Dedifferentiated amniotic fluid mesenchymal stem cell (primary cell): ENCODE measurements at regions not wholly inside any gene's neighbourhood (a gene's known extent, or its start where the extent isn't known, plus 50 kb on each side); places are given as distances from the start of the nearest gene placed in this dataset.

Source experiments
- DNase-seq: peaks from one replicate; pipeline ENCODE4 v3.0.0-alpha.2; 2016; ENCODE audit errors: extremely low spot score

DNA sequence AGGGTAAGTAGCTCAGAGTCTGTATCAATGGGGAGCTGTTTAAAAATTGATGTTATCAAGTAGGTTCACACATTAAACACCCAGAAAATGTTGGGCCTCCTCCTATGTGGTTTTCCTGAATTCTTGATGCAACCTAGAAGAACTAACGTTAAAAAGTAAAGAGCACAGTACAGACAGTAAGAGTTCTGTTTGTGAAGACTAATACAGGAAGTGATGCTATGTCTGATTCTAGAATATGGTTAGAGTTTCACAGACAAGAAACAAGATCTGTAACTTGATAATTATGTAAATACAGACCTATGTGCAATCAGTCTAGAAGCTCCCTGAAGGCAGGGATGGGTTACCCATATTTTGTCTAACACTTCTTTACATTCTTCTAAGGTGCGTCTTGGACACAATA, 214.9 kb upstream of the BTG1 start:
- no peak for DNase-seq

DNA sequence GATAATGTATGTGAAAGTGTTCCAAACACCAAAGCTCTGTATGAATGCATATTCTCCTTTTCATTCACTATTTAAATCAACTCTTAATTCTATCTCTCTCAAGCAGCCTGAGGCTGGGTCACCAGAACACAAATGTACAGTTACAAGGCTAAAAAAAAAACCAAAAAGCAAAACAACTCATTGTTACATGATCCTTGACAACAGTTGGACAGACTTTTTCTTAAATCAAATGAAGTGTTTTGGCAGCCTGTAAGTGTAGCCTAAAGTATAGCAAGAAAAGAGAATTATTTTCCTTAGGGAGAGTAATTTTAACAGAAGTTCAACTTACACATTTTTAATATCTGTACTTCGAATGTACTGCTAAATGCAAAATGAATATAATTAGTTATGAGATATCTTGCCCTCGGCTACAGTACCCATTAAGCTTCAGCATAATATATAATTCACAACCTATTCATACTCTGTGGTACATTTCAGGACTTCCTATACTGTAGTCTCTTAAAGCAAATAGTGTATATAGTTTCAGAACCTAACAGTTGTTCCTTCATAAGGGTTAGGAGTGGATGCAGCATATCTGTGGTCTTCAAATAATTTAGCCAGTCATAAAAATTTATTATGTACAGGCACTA, 214.0 kb upstream of the BTG1 start:
- no peak for DNase-seq

DNA sequence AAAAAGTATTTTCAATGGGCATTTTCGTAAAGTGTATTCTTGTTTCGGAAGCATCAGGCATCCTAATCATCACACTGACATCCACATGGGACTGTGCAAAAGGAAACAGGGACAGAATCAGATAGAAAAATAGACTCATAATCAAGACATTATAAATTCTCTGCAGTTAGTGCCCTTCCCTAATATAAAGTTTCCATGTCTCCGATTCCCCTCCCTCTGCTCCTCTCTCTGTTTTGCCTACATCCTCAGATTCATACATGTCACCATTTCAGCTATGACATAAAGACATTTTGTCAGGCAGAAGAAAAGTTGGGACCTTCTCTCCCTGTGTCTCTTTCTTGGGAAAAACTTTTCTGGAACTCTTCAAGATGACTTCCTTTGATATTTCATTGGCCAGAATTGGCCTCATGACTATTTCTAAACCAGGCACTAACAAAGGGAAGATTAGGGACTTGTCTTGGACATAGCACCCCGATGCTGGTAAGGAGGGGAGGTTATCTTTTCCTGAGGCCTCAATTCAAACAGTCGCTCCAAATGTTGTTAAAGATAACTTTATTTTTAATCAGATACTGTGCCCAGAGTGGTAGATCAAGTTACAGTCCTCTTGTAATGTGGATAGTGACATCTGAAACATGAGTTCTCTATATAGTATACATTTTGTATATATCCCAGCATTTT, 212.1 kb upstream of the BTG1 start:
- DNase-seq, result no peak

DNA sequence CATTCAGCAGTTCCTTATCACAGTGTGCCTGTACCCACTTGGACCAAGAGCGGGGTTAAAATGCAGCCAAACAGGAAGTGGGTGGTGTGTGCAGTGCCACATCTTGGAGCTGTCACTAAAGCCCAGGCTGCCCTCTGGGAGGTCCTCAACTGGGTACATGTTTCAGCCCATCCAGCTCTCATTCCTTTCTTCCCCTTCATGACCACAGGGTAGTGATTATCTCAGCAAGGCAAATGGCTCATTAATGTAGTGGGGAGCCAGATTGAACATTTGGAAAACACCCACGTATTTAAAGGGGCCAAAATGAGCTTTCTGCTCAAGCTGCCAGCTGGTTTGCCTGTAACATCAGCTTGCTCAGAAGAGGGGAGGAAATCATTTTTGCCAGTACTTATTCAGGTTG, 210.8 kb upstream of the BTG1 start:
- DNase-seq, result no peak

DNA sequence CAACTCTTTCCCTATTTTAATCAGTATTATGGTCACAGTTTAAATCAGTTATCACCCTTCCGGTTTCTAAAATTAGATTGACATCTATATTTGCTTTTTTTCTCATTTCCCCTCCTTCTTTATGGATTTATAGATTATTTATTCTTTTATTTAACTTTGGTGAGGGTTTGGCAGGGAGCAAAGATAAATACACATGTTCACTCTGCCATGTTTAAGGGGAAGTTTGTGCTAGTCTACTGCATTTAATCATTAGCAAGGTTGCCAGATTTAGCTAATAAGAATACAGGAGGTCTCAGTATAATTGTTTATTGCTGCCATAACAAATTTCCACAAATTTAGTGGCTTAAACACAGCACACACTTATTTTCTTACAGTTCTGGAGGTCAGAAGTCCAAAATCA, 204.0 kb upstream of the BTG1 start:
- DNase-seq, result no peak

DNA sequence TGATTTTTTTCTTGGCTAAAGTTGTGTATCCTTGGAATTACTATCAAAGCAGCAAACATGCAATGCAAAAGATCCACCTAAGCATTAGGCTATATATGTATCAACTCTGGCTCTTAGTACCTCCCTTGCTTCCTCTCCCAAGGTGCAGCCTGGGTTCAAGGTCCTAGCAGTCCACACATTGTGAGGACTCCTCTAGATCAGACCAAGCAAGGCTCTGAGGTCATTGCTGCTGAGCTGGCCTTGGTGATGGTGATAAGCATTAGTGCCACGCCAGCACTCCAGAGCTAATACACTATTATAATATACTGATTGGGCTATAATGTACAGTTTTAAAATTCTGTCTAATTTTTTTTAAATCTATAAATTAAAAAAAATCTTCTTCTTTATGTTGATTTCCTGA, 196.9 kb upstream of the BTG1 start:
- no peak for DNase-seq

DNA sequence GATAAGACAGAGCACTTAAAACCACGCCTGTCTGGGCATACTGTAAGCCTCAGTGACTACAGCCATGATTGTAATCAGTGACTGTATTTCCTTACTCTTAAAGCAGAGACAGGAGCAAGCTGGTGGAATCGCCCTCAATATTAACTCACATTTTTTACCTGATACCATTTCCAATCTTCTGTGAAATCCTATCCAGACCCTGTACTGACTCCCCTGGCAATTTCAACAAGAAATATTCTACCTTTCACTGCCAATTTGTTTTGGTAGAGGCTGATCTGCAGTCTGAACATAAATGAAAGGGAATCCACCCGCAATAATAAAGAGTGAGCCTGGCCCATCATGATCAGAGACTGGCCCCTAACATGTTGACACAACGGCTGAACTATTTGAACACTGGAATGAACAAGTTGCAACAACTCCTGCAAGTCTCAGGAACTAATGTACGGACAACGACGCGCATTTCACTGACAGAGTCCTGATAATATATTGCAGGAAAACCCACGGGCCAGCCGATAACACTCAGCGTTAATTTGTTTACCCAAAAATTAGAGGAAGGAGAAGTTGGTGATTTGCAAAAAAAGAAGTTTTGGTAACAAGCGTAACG, 195.5 kb upstream of the BTG1 start:
- no peak for DNase-seq

DNA sequence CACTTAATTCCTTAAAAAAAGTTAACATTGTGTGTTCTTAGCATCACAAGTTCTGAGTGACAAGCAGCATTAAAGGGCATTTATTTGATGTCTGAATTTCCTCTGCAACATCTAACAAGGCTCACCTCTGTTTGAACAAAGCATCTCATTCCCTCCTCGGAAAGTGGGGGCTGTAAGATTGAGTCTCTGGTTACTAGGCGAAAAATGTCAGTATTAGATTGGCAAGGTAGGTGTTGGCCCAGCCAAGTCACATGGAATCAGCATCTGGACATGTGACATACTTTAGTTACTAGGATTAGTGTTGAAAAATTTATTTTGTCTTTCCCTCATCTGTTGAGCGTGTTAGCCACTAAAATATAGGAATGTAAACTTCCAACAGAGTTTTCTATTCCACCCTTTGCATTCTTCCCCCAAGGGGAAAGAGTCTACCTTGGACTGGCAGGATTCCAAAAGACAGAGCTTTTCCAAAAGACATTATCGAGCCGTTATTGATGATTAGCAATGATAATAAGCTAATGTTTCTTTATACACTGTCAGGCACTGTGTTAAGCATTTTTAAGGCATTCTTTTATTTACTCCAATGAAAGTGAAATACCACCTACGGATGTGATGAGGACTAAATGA, 194.9 kb upstream of the BTG1 start:
- no peak for DNase-seq

DNA sequence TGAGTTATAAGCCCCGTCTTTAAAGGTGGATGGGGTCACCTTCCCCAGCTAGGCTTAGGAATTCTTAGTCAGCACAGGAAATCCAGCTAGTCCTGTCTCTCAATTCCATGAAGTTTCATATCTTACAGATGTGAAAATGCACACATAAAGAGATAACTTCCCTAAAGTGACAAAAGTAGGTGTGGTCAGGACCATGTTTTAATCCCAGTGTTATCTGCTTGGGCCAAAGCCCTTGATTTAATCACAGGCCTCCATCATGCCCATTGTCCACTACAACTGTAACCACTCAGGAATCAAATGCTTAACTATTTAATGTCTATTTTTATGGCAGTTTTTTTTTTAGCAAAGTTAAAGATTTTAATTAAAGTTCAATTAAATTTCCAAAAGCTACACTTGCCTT, 194.4 kb upstream of the BTG1 start:
- DNase-seq, result no peak

DNA sequence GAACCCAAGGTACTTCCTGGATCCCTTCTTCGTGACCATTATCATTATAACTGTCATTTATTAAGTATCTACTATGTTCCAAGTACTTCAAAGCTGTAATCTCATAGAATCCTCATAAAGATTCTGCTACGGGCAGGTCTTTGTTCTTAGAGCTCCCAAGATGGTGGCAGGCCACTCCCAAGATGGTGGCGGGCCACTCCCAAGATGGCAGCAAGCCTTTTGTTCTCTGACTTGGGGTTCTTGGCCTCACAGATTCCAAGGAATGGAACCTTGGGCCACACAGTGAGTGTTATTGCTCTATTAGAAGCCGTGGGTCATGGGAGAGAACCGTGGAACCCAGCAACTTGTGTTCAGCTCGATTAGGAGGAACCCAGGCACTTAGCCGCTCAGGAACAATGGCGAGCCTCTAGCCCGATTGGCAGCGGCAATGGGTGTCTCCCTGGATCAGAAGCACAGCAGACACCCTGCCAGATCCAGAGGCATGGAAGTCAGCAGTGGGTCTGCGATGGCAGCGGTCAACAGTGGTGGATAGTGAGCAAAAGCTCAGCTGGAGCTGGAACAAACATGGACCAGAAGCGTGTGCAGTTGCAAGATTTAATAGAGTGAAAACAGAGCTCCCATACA, 193.7 kb upstream of the BTG1 start:
- DNase-seq, result no peak

DNA sequence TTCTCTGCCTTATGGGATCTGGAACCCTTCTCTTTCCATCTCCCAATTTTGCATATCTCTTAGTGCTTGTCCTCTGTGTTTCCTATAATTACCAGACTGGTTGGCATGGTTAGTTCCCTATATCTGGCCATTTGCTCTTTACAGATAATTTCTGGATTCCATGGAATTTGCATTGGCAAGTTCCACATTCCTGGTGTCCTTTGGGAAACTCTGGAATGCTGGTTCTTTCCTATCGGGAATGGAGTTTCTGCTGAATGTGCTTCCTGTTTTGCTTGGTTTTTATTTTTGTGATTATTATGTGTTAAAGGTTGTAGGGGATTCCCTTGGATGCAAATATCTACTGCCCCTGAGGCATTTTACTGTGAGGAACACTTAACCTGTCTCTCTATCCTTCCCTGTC, 193.0 kb upstream of the BTG1 start:
- DNase-seq, result no peak

DNA sequence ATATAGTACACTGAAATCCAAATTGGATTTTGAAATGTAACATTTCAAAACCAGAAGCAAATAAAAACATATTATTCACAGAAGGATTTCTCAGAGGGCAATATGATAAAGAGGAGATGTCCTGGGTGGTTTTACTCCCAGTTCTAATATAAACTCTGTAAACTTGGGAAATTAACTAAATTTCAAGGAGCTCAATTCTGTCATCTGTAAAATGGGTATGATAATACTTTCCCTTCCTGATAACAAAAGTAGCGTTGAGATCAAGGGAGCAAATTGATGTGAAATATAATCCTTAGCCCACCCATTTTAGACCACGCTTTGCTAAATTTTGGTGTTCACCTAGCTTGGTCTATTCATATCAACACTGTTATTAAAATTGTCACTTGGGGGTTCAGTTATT, 192.5 kb upstream of the BTG1 start:
- DNase-seq, result no peak

DNA sequence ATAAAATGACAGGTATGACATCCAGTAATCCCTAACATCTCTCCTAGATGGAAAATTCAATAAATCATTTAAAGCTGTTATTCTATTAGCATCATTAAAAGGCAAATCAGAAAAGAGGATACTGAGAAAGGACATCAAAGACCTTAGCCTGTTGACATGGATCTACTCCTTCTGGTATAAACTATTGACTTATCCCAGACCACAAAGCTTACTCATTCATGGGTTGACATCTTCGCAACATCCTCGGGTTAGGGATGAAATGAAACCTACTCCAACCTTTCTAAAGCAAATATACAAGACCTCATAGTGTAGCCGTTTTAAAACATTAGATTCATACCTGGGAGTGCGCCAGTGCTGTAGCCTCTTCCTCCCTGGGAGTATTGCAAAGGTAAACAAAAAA, 191.5 kb upstream of the BTG1 start:
- no peak for DNase-seq

DNA sequence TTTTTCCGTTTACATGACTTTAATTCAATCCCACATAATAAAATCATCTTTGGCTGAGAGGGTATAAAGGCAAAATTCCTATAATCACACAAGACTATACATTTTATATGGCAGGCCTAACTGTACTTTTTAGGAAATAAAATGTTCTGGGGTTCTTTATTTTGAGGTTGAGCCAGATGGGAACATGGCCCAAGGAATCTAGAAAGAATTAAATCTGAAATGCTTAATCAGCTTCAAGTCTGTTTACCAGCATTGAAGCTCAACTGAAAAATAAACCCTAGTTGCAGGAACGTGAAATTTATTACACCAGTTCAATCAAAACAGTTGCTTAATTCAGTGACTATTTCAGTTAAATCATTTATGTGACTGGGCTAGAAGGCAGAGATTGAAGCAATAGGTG, 191.0 kb upstream of the BTG1 start:
- DNase-seq, result no peak

DNA sequence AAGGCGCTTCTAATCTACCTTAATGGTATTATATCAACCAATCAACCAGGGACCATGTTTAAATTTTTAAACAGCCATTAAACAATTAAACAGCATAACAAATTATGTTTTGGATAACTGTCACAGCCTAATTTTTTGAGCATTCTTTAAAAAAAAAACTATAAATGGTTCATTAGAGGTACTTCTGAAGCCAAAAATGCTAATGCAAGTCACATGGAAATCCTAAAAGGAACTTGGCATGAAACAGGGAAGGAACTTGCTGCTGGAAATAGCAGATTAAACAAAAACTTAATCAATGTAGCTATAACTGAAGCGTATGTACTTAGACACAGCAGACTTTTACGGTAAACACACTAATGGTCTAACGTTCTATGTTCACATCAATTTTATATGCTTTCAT, 190.2 kb upstream of the BTG1 start:
- DNase-seq, result no peak

DNA sequence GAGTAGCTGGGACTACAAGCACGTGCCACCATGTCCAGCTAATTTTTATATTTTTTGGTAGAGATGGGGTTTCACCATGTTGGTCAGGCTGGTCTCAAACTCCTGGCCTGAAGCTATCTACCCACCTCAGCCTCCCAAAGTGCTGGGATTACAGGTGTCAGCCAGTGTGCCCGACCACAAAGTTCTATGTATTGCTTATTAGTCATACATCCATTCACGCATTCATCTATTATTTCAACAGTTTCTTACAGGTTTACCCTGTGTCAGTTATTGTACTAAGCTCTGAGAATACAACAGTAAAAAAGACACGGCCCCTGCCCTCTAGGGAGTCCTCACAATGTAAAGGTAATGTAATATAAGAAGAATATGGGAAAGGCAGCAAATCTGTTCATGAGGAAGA, 188.9 kb upstream of the BTG1 start:
- no peak for DNase-seq

DNA sequence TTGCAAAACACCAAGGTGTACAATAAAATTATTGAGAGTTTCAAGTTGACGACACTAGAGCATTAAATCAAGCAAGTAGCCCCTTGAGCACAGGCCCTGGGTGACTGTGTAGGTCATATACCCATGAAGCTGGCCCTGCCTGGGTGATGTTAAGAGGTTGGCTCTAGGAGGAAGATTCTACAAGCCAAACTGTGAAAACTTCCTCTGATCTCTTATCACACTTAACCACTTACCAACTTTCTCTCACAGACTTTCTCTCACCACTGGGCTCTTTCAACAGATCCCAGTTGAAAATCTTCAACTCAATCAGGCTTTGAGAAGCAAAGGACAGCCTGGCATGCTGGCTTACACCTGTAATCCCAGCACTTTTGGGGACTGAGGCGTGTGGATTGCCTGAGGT, 186.9 kb upstream of the BTG1 start:
- DNase-seq, result no peak

DNA sequence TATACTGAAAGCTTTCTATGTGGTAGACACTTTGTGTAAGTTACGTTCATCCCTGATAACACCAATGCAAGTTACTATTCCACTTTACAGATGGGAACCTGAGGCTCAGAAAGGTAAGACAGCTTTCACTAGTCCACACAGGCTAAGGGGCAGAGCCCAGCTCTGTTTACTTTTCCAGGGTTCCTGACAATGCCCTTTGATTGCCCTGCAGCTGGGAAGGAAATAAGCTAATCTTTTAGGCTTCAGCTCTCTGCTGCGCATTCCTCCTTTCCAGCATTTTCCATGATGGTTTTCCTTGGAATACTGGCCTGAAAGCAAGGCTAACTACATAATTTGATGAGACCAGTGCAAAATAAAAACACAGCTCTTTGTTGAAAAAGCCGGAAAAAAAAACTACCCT, 185.7 kb upstream of the BTG1 start:
- no peak for DNase-seq

DNA sequence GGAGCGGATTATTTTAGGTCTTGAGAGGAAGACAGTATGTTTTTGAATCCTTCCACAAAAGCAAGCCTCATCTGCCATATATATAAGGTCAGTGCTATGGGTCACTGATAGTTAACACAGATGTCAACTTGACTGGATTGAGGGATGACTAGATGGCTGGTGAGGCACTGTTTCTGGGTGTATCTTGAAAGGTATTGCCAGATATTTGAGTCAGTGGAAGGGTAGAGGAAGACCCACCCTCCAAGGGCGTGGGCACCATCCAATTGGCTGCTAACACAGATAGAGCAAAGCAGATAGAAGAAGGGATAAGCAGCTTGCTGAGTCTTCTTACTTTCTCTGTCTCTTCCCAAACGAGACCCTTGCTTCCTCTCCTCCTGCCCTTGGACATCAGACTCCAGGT, 185.0 kb upstream of the BTG1 start:
- DNase-seq, result no peak

DNA sequence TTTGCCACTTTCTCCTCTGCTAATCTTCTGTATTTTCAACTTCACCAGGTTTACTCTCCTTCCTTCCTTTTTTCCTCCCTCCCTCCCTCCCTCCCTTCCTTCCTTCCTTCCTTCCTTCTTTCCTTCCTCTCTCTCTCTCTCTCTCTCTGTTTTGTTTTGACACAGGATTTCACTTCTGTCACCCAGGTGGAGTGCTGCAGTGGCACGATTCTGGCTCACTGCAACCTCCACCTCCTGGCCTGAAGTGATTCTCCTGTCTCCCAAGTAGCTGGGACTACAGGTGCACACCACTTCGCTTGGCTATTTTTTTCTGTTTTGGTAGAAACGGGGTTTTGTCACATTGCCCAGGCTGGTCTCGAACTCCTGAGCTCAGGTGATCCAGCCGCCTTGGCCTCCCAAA, 181.2 kb upstream of the BTG1 start:
- no peak for DNase-seq

DNA sequence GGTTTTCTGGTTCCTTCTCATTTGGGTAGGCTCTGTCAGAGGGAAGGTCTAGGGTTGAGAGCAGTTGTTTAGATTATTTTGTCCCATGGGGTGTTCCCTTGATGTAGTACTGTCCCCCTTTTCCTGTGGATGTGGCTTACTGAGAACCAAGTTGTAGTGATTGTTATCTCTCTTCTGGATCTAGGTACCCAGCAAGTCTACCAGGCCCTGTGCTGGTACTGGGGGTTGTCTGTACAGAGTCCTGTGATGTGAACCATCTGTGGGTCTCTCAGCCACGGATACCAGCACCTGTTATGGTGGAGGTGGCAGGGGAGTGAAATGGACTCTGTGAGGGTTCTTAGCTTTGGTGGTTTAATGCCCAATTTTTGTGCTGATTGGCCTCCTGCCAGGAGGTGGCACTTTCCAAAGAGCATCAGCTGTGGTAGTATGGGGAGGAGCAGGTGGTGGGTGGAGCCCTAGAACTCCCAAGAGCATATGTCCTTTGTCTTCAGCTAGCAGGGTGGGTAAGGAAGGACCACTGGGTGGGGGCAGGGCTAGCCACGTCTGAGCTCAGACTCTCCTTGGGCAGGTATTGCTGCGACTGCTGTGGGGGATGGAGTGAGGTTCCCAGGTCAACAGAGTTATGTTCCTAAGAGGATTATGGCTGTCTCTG, 179.3 kb upstream of the BTG1 start:
- no peak for DNase-seq

DNA sequence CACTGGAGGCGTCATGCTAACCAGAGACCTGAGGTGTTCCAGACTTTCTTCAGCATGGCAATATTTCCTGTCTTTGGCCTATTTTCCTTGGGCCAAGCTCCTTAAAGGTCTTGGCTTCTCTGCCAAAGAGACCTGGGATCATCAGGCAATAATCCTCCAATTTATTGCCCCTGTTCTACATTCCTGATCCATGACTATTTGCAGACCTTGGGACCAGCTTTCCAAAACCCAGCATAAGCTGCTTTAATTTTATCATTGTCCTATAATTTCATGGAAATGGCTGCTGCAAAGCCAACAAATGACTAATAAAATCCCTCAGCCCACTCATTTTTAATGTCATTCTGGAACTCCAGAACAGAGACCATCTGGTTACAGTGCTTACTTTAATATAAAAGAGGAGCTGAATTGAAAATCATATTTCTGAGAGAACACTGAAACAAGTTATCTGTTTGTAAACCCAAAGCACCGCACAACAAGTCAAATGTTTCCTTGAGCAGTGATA, 166.9 kb upstream of the BTG1 start:
- no peak for DNase-seq
